ENCODE measurements at regions not wholly inside any gene's neighbourhood (a gene's known extent, or its start where the extent isn't known, plus 50 kb on each side); places are given as distances from the start of the nearest gene placed in this dataset.

- peak; percentile 63 for TF ChIP-seq CTCF (IDR thresholded peaks at IDR 0.05; ENCODE audit: low read depth, low read length)
- TF ChIP-seq EZH2phosphoT487 (IDR thresholded peaks at IDR 0.05; ENCODE audit: low read depth) = no peak
These were observed 460.8 kb downstream of the SLITRK2 start for GRCh38 chrX:146278381-146278780.
